ENCODE measurements at regions not wholly inside any gene's neighbourhood (a gene's known extent, or its start where the extent isn't known, plus 50 kb on each side); places are given as distances from the start of the nearest gene placed in this dataset.
"Not testable (repeated sequence)": the region's sequence is repeated elsewhere in the genome, so short reads cannot be mapped to it uniquely, and the experiment has no call there.

GRCh38 chr7:131826960-131827359 lies 270.5 kb upstream of the PODXL start:
- DNase-seq (ENCODE audit: extremely low spot score in 2 of 2) = no peak
- Histone ChIP-seq H3K9me3 (no peaks in the 10 kb centered on the region), H3K27ac (no peak overlapping the region), H3K4me3 (no peak overlapping the region), H3K27me3 (no peaks in the 10 kb centered on the region), H3K4me1 (no peaks in the 10 kb centered on the region), H3K36me3 (no peaks in the 10 kb centered on the region)
- TF ChIP-seq POLR2A (IDR thresholded peaks at IDR 0.05) (no peak), POLR2AphosphoS5 (IDR thresholded peaks at IDR 0.05; ENCODE audit: insufficient read depth in 1 of 2, low read depth in 1 of 2) (no peak), CTCF (IDR thresholded peaks at IDR 0.05) (no peak)
- intact Hi-C loops (cut with DNase I) = no loop called here

- H3K27me3 ChIP-seq; intact Hi-C loops (cut with DNase I); H3K36me3 ChIP-seq; H3K4me3 ChIP-seq; DNase-seq (ENCODE audit: extremely low spot score in 2 of 2); H3K4me1 ChIP-seq; H3K27ac ChIP-seq; H3K9me3 ChIP-seq: not testable (repeated sequence)
Measured at GRCh38 chr7:131823961-131824440, 267.6 kb upstream of the PODXL start.

- H3K4me1 ChIP-seq = no peaks in the 10 kb centered on the region
- no peak overlapping the region for H3K4me3 ChIP-seq
- intact Hi-C loops (cut with DNase I) = no loop called here
- H3K27ac ChIP-seq = no peak overlapping the region
- no peak for TF ChIP-seq POLR2AphosphoS5 (IDR thresholded peaks at IDR 0.05; ENCODE audit: insufficient read depth in 1 of 2, low read depth in 1 of 2)
- TF ChIP-seq POLR2A (IDR thresholded peaks at IDR 0.05) = no peak
- TF ChIP-seq CTCF (IDR thresholded peaks at IDR 0.05) = no peak
- H3K36me3 ChIP-seq = no peaks in the 10 kb centered on the region
- no peaks in the 10 kb centered on the region for H3K9me3 ChIP-seq
- no peak for DNase-seq (ENCODE audit: extremely low spot score in 2 of 2)
- H3K27me3 ChIP-seq = no peaks in the 10 kb centered on the region
Measured at GRCh38 chr7:131819891-131820290, 263.5 kb upstream of the PODXL start.

GRCh38 chr7:131816391-131817007 lies 260.1 kb upstream of the PODXL start:
- TF ChIP-seq POLR2AphosphoS5 (IDR thresholded peaks at IDR 0.05; ENCODE audit: insufficient read depth in 1 of 2, low read depth in 1 of 2) (no peak), CTCF (IDR thresholded peaks at IDR 0.05) (no peak), POLR2A (IDR thresholded peaks at IDR 0.05) (no peak)
- Histone ChIP-seq H3K27ac (no peak overlapping the region), H3K4me3 (no peak overlapping the region), H3K4me1 (no peaks in the 10 kb centered on the region), H3K9me3 (no peaks in the 10 kb centered on the region), H3K36me3 (no peaks in the 10 kb centered on the region), H3K27me3 (no peaks in the 10 kb centered on the region)
- intact Hi-C loops (cut with DNase I) = no loop called here
- no peak for DNase-seq (ENCODE audit: extremely low spot score in 2 of 2)

GRCh38 chr7:131808736-131809135 lies 252.3 kb upstream of the PODXL start:
- no peak overlapping the region for H3K4me3 ChIP-seq
- intact Hi-C loops (cut with DNase I) = no loop called here
- DNase-seq (ENCODE audit: extremely low spot score in 2 of 2) = no peak

GRCh38 chr7:131808156-131808555 lies 251.7 kb upstream of the PODXL start:
- H3K9me3 ChIP-seq; H3K27ac ChIP-seq; H3K36me3 ChIP-seq; H3K4me1 ChIP-seq; DNase-seq (ENCODE audit: extremely low spot score in 2 of 2); intact Hi-C loops (cut with DNase I); H3K27me3 ChIP-seq; H3K4me3 ChIP-seq: not testable (repeated sequence)

More at GRCh38 chr7:131808736-131809135, 252.3 kb upstream of the PODXL start:
- TF ChIP-seq POLR2A (IDR thresholded peaks at IDR 0.05) (no peak), CTCF (IDR thresholded peaks at IDR 0.05) (no peak), POLR2AphosphoS5 (IDR thresholded peaks at IDR 0.05; ENCODE audit: insufficient read depth in 1 of 2, low read depth in 1 of 2) (no peak)
- no peaks in the 10 kb centered on the region for H3K36me3 ChIP-seq
- H3K4me1 ChIP-seq = no peaks in the 10 kb centered on the region
- no peak overlapping the region for H3K27ac ChIP-seq
- no peaks in the 10 kb centered on the region for H3K9me3 ChIP-seq
- no peaks in the 10 kb centered on the region for H3K27me3 ChIP-seq

Measured in vagina (tissue), 2 donors.